GM10248 (cell line): ENCODE measurements at regions not wholly inside any gene's neighbourhood (a gene's known extent, or its start where the extent isn't known, plus 50 kb on each side); places are given as distances from the start of the nearest gene placed in this dataset.

Experiments used
- CTCF ChIA-PET: fragments of 300-600 bp; sonication (Branson Sonifier 250); formaldehyde crosslinking; extraction: SDS; loops from one replicate; lab custom pipeline; 2021; ENCODE audit warnings: antibody characterized with exemption; lab: Yijun Ruan, JAX
- POLR2A ChIA-PET: fragments of 350-650 bp; sonication (Branson Sonifier 250); formaldehyde crosslinking; extraction: SDS; loops from one replicate; lab custom pipeline; 2020; ENCODE audit warnings: antibody characterized with exemption; lab: Yijun Ruan, JAX
- DNase-seq: peaks from one replicate; pipeline ENCODE4 v3.0.0; 2012; ENCODE audit errors: extremely low spot score
- CTCF ChIP-seq: IDR thresholded peaks from 2 replicates; pipeline ENCODE4 v1.5.1; 2012; ENCODE audit warnings: mild to moderate bottlenecking, low read depth; ENCODE audit errors: extremely low read depth, missing control alignments, control extremely low read depth

- no peak for DNase-seq
- ChIA-PET CTCF (interaction anchor here (1.6 to 2.6 kb wide), 2 partner anchors 8 to 49 kb away, joined by 6 to 13 read pairs; no protein-coding TSS in a partner anchor), POLR2A (no interaction called here)
- TF ChIP-seq CTCF: no peak
Measured at GRCh38 chr7:136163340-136163801, 186.2 kb upstream of the MTPN start.

GRCh38 chr7:136150311-136150710 lies 173.2 kb upstream of the MTPN start:
- ChIA-PET POLR2A (no interaction called here), CTCF (no interaction called here)
- no peak for TF ChIP-seq CTCF
- DNase-seq: no peak

GRCh38 chr7:136148920-136149319 lies 171.8 kb upstream of the MTPN start:
- ChIA-PET POLR2A (no interaction called here), CTCF (interaction anchor here (1.0 kb wide), 1 partner anchor 11 kb away, joined by 3 read pairs; no protein-coding TSS in a partner anchor)
- TF ChIP-seq CTCF: no peak
- DNase-seq: no peak

- ChIA-PET POLR2A (no interaction called here), CTCF (no interaction called here)
- no peak for DNase-seq
- no peak for TF ChIP-seq CTCF
Measured at GRCh38 chr7:136146925-136147324, 169.8 kb upstream of the MTPN start.

- CTCF ChIA-PET: no interaction called here
- no peak for TF ChIP-seq CTCF
- POLR2A ChIA-PET: no interaction called here
- no peak for DNase-seq
Measured at GRCh38 chr7:136144182-136144581, 167.0 kb upstream of the MTPN start.

GRCh38 chr7:136143271-136143670 lies 166.1 kb upstream of the MTPN start:
- no peak for DNase-seq
- no peak for TF ChIP-seq CTCF
- ChIA-PET POLR2A (no interaction called here), CTCF (no interaction called here)

GRCh38 chr7:136142583-136142982 lies 165.4 kb upstream of the MTPN start:
- CTCF ChIA-PET: interaction anchor here (1.7 kb wide), 1 partner anchor 27 kb away, joined by 5 read pairs; no protein-coding TSS in a partner anchor
- no peak for TF ChIP-seq CTCF
- POLR2A ChIA-PET: no interaction called here
- no peak for DNase-seq
